ENCODE measurements at regions not wholly inside any gene's neighbourhood (a gene's known extent, or its start where the extent isn't known, plus 50 kb on each side); places are given as distances from the start of the nearest gene placed in this dataset.
A peak's percentile ranks its signal among the peaks of the same experiment; 100 is the strongest.
"Not testable (repeated sequence)": the region's sequence is repeated elsewhere in the genome, so short reads cannot be mapped to it uniquely, and the experiment has no call there.

DNA sequence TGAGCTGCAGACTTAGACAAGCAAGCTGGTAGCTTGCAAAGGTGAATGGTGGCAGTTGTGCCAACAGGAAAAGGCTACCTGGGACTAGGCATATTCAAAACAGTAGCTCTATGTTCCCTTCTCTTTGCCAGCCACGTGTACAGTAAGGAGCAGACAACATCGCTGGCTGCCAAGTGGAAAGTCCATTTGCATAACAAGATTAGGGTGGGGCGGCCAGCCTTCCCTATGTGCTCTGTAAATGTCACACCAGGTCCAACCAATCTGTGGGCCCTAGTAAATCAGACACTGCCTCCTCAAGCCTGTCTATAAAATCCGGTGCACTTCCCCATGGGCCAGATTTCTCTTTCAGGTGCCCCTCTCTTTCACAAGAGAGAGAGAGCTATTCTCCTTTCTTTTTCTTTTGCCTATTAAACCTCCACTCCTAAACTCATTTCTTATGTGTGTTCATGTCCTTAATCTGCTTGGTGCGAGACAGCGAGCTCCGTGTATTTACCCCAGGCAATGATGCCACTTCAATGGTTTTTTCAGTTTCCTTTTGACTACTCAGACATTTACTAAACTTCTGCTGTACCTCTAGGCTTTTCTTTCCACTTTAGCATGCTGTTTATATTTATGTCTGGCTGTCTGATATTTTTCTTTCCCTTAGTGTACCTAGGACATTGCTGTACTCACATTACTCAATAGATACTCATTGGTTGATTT lies 297.4 kb upstream of the GCFC2 start:
- no peak for DNase-seq (ENCODE audit: low read depth)
- H3K4me3 ChIP-seq (ENCODE audit: low read depth, low read length): no peak overlapping the region
- TF ChIP-seq, protein P1, sequence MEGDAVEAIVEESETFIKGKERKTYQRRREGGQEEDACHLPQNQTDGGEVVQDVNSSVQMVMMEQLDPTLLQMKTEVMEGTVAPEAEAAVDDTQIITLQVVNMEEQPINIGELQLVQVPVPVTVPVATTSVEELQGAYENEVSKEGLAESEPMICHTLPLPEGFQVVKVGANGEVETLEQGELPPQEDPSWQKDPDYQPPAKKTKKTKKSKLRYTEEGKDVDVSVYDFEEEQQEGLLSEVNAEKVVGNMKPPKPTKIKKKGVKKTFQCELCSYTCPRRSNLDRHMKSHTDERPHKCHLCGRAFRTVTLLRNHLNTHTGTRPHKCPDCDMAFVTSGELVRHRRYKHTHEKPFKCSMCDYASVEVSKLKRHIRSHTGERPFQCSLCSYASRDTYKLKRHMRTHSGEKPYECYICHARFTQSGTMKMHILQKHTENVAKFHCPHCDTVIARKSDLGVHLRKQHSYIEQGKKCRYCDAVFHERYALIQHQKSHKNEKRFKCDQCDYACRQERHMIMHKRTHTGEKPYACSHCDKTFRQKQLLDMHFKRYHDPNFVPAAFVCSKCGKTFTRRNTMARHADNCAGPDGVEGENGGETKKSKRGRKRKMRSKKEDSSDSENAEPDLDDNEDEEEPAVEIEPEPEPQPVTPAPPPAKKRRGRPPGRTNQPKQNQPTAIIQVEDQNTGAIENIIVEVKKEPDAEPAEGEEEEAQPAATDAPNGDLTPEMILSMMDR (IDR thresholded peaks at IDR 0.05; ENCODE audit: low read depth, low read length, missing control alignments): no peak

DNA sequence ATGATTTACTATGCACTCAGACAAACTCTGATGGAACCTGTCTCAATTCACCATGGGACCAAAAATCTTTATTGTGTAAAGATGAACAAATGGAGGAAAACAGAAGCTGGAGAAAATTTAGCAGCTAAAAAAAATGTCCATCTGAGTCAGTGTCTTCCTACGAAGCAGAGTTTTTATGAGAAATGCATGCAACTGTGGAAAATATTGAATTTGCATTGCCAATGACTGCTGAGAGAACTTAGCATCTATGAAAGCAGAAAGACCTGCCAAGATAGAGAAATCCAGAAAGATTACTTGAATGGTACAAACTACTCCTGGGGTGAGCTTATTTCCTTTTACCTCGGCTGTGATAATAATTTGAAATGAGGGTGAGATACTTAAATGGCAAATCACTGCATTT lies 289.7 kb upstream of the GCFC2 start:
- no peak for DNase-seq (ENCODE audit: low read depth)
- no peak overlapping the region for H3K4me3 ChIP-seq (ENCODE audit: low read depth, low read length)
- TF ChIP-seq, protein P1 (IDR thresholded peaks at IDR 0.05; ENCODE audit: low read depth, low read length, missing control alignments): no peak

DNA sequence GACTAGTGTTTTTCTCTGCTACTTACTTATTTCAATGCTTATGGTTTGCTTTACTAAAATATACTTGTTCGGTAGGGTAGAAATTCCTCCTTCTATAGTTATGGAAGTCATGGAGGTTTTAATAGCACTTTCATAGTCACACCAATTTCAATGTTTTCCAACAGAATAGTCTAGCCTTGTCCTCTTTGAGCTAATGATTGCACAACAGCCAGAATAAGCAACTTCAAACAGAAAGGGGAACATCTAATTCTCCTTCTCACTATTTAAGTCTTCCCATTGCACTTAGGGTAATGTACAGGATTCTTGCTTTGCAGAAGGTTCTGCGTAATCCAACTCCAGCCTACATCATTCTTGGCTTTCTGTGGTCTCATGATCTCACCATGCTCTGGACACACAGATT lies 287.7 kb upstream of the GCFC2 start:
- no peak for DNase-seq (ENCODE audit: low read depth)
- H3K4me3 ChIP-seq (ENCODE audit: low read depth, low read length): no peak overlapping the region
- TF ChIP-seq, protein P1 (IDR thresholded peaks at IDR 0.05; ENCODE audit: low read depth, low read length, missing control alignments): no peak

DNA sequence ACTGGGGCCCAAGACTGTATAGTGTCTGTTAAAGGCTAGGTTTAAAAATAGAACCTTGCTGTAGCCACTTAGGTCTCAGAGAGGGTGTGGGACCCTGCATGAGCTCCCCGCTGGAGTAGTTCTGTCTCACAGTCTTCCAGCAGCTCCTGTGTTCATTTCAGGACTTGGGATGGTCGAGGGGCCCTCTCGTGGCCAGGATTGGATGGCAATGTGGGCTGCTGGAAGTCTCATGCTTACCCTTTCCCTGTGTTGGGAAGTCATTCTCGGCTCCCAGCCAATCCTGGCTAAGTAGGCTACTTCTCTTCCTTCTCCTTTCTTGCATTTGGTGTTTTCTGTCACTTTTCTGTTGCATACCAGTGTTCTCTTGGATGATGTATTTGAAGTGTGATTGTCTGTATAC lies 284.0 kb upstream of the GCFC2 start:
- DNase-seq (ENCODE audit: low read depth): no peak
- TF ChIP-seq, protein P1 (IDR thresholded peaks at IDR 0.05; ENCODE audit: low read depth, low read length, missing control alignments): peak; percentile 4
- H3K4me3 ChIP-seq (ENCODE audit: low read depth, low read length): no peak overlapping the region

DNA sequence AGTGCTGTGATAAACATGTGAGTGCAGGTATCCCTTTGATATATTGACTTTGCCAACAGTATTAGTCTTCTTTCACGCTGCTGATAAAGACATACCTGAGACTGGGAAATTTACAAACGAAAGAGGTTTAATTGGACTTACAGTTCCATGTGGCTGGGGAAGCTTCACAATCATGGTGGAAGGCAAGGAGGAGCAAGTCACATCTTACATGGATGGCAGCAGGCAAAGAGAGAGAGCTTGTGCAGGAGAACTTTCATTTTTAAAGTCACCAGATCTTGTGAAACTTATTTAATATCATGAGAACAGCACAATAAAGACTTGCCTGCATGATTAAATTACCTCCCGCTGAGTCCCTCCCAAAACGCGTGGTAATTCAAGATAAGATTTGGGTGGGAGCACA lies 277.9 kb upstream of the GCFC2 start:
- not testable (repeated sequence) for DNase-seq (ENCODE audit: low read depth); H3K4me3 ChIP-seq (ENCODE audit: low read depth, low read length)

DNA sequence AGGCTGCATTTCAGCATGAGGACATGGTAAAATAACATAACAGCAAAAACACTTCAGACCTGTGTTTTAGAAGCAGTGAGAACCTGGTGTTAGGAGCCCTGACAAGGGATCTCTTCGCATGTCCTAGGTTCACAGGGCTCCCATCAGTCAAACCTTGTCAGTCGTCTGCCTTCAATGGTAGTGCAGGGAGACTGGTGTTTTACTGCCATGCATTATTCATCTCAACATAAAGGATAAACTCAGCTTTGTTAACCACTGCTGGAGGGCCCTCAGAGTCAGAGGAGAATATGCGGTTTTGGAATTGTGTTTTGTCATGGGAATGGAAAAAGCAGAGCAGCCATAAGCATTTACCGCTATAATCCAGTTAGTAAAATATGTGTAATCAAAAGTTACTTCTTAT lies 275.9 kb upstream of the GCFC2 start:
- no peak overlapping the region for H3K4me3 ChIP-seq (ENCODE audit: low read depth, low read length)
- no peak for DNase-seq (ENCODE audit: low read depth)
- TF ChIP-seq, protein P1 (IDR thresholded peaks at IDR 0.05; ENCODE audit: low read depth, low read length, missing control alignments): no peak

DNA sequence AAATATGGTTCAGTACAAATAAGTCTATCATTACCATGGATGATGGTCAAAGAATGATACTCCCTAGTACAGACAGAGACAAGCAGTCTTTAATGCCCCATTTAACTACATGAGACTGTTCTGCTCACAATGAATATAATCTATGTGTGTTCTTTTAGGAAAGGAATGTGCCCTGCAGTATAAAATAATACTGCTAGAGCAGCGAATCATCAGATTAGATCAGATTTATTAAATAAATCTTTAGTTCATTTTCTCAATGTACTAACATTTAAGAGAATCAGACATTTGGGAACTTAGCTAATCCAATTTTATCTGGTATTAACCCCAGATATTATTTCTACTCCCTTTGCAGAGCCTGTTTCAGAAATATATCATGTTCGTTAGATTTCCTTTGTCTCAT lies 272.0 kb upstream of the GCFC2 start:
- no peak overlapping the region for H3K4me3 ChIP-seq (ENCODE audit: low read depth, low read length)
- TF ChIP-seq, protein P1 (IDR thresholded peaks at IDR 0.05; ENCODE audit: low read depth, low read length, missing control alignments): no peak

More for the DNA sequence above, 272.0 kb upstream of the GCFC2 start:
- DNase-seq (ENCODE audit: low read depth): no peak
